ENCODE measurements at regions not wholly inside any gene's neighbourhood (a gene's known extent, or its start where the extent isn't known, plus 50 kb on each side); places are given as distances from the start of the nearest gene placed in this dataset.

DNA sequence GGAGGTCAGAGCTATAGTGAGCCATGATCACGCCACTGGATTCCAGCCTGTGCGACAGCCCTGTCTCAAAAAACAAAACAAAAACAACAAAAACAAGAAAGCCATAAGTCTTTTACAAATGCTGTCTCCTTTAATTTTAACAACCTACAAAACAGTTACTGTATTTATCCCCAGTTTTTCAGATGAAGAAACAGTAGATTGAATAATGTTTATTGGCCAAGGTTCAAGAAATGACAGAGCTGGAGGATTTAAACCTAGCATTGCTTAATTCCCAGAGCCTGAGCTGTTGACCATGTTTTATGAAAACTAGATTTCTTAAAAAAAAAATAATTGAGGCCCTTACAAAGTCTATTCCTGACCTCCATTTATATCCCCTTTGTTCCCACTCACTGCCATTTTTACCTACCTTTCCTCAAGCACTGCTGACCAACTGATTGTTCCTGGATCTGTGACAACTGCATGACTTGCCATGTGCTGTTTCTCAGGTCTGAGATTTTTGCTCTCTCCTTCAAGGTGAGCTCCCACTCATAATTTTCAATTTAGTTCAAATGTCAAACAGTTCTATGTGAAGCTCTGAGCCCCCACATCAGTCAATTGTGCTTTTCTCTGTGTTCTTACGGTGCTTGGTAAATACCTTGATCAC, 140.8 kb downstream of the CHRM3 start:
- TF ChIP-seq, protein P1, sequence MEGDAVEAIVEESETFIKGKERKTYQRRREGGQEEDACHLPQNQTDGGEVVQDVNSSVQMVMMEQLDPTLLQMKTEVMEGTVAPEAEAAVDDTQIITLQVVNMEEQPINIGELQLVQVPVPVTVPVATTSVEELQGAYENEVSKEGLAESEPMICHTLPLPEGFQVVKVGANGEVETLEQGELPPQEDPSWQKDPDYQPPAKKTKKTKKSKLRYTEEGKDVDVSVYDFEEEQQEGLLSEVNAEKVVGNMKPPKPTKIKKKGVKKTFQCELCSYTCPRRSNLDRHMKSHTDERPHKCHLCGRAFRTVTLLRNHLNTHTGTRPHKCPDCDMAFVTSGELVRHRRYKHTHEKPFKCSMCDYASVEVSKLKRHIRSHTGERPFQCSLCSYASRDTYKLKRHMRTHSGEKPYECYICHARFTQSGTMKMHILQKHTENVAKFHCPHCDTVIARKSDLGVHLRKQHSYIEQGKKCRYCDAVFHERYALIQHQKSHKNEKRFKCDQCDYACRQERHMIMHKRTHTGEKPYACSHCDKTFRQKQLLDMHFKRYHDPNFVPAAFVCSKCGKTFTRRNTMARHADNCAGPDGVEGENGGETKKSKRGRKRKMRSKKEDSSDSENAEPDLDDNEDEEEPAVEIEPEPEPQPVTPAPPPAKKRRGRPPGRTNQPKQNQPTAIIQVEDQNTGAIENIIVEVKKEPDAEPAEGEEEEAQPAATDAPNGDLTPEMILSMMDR (IDR thresholded peaks at IDR 0.05; ENCODE audit: low read depth, low read length, missing control alignments) = no peak
- no peak overlapping the region for H3K4me3 ChIP-seq (replicated peaks; ENCODE audit: low read depth, low read length)
- DNase-seq (ENCODE audit: extremely low read depth, low read depth) = no peak

DNA sequence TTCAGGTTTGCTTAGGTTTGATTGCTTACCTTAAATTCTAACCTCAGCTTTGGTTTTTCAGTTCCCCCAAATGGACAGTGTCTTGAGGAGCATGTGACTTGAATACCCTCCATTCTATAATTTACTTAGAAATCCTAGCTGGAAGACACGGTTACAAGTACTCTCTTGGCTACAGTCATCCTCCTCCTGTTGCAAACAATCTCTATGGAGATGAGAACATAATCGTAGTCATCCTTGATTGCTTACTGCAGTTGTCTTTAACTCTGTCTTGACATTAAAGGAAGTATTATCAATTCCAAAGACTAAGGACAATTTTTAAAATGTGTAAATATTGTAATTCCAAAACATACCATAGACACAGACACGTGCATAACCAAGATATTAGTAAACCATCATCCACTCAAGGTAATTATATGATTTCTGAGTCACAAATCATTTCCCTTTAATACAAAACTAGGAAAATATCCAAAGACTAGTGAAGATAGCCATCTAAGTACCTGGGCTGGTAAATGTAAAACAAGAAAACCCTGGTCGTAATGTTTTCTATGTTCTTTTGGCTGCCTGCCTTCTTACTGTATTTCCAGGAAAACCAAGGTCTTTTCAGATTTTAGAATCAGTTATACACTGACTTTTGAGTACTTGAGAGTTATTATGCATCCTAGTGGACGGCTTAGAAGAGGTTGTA, 149.9 kb downstream of the CHRM3 start:
- H3K4me3 ChIP-seq (replicated peaks; ENCODE audit: low read depth, low read length) = no peak overlapping the region
- TF ChIP-seq, protein P1 (IDR thresholded peaks at IDR 0.05; ENCODE audit: low read depth, low read length, missing control alignments) = no peak
- DNase-seq (ENCODE audit: extremely low read depth, low read depth) = no peak

DNA sequence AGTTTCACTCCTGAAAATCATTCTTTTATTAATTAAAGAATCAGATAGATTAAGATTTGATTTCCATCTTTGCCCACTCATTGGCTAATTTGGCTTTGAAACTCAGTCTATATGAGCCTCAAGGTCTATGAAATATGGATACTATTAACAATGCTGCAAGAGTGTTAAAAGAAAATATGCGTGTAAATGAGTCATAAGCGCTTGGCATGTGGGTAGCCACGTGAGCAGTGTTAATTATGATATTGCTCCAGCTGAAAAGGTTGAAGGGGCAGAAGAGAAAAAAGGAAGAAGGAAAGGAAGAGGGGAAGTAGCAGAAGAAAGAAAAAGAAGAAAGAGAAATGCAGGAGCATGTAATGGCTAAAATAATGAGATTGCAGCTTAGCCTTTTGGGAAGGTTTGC, 151.4 kb downstream of the CHRM3 start:
- H3K4me3 ChIP-seq (replicated peaks; ENCODE audit: low read depth, low read length) = no peak overlapping the region
- DNase-seq (ENCODE audit: extremely low read depth, low read depth) = no peak
- TF ChIP-seq, protein P1 (IDR thresholded peaks at IDR 0.05; ENCODE audit: low read depth, low read length, missing control alignments) = no peak

DNA sequence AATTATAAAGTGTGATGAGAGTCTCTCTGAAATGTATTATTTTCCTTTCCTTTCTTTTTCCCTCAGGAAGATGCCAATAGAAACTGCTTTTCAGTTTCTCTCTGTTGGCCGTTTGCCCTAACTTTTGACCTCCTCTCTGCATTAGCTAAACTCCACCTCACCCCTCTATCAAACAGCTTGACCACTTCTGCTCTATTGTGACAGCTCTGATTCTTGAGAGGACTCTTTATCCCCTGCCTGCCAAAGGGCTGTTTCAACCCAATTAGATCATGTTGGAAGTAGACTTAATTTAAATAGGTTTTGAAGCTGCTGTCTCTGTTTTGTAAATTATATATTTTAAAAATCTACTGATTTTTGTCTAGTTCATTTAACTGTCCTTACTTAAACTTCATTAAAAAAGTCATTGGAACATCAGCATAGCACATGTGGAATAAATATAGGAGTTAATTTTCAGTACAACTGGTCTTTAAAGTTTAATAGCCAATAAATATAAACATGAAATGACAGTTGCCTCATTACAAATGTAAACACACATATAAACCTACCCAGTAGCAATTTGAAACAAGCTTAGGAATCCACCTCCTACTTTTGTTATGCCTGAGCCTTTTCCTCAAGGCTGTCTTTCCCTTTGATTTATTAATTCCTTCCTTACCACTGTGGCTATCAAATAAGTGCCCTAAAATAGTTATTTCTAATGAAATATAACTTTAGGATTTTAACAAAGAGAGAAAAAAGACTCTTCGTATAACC, 152.0 kb downstream of the CHRM3 start:
- DNase-seq (ENCODE audit: extremely low read depth, low read depth) = no peak

DNA sequence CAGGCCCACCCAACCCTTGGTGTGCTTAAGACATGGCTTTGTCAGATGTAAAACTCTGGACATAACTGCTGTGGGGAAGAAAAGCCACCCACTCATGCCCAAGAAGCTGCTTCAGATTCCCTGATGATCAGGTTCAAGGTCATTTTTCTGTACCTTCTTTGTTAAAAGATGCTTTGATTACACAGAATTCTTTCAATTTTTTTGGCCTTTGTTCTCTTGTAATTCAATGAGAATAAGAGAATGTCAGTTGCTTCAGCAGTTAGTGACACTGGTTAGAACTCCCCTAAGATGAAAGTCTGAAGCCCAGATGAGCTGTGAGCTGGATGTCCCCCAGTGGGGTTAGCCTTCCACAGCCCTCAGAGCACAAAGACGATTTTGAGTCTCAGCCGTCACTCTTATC, 152.7 kb downstream of the CHRM3 start:
- TF ChIP-seq, protein P1 (IDR thresholded peaks at IDR 0.05; ENCODE audit: low read depth, low read length, missing control alignments) = no peak
- no peak for DNase-seq (ENCODE audit: extremely low read depth, low read depth)

More for the DNA sequence above, 152.0 kb downstream of the CHRM3 start:
- TF ChIP-seq, protein P1 (IDR thresholded peaks at IDR 0.05; ENCODE audit: low read depth, low read length, missing control alignments) = no peak
- H3K4me3 ChIP-seq (replicated peaks; ENCODE audit: low read depth, low read length) = no peak overlapping the region

DNA sequence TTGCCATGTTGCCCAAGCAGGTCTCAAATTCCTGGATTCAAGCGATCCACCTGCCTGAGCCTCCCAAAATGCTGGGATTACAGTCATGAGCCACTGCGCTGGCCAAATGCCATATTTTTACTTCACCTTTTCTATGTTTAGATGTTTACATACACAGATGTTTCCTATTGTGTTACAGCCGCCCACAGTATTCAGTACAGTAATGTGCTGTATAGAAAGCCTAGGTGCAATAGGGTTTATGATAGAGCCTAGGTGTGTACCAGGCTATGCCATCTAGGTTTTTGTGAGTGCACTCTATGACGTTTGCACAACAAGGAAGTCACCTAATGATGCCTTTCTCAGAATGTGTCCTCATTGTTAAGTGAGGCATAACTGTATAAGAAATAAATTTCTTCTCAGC, 153.4 kb downstream of the CHRM3 start:
- TF ChIP-seq, protein P1 (IDR thresholded peaks at IDR 0.05; ENCODE audit: low read depth, low read length, missing control alignments) = no peak
- H3K4me3 ChIP-seq (replicated peaks; ENCODE audit: low read depth, low read length) = no peak overlapping the region
- no peak for DNase-seq (ENCODE audit: extremely low read depth, low read depth)

More for the DNA sequence above, 152.7 kb downstream of the CHRM3 start:
- no peak overlapping the region for H3K4me3 ChIP-seq (replicated peaks; ENCODE audit: low read depth, low read length)

Data from HFF-Myc (cell line).